ENCODE measurements at regions not wholly inside any gene's neighbourhood (a gene's known extent, or its start where the extent isn't known, plus 50 kb on each side); places are given as distances from the start of the nearest gene placed in this dataset.

- TF ChIP-seq EZH2 (optimal IDR thresholded peaks at IDR 0.05; ENCODE audit: low read depth, low read length), result no peak
- TF ChIP-seq, protein P1, sequence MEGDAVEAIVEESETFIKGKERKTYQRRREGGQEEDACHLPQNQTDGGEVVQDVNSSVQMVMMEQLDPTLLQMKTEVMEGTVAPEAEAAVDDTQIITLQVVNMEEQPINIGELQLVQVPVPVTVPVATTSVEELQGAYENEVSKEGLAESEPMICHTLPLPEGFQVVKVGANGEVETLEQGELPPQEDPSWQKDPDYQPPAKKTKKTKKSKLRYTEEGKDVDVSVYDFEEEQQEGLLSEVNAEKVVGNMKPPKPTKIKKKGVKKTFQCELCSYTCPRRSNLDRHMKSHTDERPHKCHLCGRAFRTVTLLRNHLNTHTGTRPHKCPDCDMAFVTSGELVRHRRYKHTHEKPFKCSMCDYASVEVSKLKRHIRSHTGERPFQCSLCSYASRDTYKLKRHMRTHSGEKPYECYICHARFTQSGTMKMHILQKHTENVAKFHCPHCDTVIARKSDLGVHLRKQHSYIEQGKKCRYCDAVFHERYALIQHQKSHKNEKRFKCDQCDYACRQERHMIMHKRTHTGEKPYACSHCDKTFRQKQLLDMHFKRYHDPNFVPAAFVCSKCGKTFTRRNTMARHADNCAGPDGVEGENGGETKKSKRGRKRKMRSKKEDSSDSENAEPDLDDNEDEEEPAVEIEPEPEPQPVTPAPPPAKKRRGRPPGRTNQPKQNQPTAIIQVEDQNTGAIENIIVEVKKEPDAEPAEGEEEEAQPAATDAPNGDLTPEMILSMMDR (IDR thresholded peaks at IDR 0.05; ENCODE audit: low read length), result no peak
Measured at GRCh38 chr5:99747342-99747741, 787.8 kb upstream of the FAM174A start.

Data from MM.1S (cell line).